ENCODE measurements at regions not wholly inside any gene's neighbourhood (a gene's known extent, or its start where the extent isn't known, plus 50 kb on each side); places are given as distances from the start of the nearest gene placed in this dataset.

DNA sequence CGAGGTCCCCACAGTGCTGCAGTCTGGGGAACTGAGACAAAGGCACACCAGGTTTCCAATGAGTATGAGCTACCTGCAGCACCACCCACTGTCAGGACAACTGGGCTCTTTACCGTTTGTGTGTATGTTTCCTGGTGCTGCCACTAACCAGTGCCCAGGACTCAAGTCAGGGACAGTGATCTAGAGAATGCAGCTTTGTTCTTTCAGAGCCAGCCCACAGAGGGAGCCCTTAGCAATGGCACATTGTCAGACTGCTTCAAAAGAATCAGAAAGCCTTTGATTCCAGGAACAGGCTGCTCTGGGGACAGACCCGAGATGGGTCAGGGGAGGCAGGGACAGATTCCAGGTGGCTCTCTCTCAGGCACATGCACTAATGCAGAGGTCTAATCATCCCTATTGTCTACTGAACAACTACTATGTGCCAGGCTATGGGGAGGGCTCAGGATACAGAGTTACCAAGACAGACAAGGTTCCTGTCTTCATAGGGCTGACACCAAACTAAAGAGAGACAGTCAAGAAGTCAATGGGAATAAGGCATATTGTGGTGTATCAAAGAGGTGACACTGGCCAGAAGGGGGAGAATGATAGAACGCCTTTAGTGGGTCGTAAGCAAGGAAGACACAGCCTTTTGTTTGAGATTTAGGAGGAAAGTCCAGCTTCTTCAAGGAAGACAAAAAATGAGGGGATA is 103.7 kb downstream of the VPREB1 start (continued):
- TF ChIP-seq, protein P1, sequence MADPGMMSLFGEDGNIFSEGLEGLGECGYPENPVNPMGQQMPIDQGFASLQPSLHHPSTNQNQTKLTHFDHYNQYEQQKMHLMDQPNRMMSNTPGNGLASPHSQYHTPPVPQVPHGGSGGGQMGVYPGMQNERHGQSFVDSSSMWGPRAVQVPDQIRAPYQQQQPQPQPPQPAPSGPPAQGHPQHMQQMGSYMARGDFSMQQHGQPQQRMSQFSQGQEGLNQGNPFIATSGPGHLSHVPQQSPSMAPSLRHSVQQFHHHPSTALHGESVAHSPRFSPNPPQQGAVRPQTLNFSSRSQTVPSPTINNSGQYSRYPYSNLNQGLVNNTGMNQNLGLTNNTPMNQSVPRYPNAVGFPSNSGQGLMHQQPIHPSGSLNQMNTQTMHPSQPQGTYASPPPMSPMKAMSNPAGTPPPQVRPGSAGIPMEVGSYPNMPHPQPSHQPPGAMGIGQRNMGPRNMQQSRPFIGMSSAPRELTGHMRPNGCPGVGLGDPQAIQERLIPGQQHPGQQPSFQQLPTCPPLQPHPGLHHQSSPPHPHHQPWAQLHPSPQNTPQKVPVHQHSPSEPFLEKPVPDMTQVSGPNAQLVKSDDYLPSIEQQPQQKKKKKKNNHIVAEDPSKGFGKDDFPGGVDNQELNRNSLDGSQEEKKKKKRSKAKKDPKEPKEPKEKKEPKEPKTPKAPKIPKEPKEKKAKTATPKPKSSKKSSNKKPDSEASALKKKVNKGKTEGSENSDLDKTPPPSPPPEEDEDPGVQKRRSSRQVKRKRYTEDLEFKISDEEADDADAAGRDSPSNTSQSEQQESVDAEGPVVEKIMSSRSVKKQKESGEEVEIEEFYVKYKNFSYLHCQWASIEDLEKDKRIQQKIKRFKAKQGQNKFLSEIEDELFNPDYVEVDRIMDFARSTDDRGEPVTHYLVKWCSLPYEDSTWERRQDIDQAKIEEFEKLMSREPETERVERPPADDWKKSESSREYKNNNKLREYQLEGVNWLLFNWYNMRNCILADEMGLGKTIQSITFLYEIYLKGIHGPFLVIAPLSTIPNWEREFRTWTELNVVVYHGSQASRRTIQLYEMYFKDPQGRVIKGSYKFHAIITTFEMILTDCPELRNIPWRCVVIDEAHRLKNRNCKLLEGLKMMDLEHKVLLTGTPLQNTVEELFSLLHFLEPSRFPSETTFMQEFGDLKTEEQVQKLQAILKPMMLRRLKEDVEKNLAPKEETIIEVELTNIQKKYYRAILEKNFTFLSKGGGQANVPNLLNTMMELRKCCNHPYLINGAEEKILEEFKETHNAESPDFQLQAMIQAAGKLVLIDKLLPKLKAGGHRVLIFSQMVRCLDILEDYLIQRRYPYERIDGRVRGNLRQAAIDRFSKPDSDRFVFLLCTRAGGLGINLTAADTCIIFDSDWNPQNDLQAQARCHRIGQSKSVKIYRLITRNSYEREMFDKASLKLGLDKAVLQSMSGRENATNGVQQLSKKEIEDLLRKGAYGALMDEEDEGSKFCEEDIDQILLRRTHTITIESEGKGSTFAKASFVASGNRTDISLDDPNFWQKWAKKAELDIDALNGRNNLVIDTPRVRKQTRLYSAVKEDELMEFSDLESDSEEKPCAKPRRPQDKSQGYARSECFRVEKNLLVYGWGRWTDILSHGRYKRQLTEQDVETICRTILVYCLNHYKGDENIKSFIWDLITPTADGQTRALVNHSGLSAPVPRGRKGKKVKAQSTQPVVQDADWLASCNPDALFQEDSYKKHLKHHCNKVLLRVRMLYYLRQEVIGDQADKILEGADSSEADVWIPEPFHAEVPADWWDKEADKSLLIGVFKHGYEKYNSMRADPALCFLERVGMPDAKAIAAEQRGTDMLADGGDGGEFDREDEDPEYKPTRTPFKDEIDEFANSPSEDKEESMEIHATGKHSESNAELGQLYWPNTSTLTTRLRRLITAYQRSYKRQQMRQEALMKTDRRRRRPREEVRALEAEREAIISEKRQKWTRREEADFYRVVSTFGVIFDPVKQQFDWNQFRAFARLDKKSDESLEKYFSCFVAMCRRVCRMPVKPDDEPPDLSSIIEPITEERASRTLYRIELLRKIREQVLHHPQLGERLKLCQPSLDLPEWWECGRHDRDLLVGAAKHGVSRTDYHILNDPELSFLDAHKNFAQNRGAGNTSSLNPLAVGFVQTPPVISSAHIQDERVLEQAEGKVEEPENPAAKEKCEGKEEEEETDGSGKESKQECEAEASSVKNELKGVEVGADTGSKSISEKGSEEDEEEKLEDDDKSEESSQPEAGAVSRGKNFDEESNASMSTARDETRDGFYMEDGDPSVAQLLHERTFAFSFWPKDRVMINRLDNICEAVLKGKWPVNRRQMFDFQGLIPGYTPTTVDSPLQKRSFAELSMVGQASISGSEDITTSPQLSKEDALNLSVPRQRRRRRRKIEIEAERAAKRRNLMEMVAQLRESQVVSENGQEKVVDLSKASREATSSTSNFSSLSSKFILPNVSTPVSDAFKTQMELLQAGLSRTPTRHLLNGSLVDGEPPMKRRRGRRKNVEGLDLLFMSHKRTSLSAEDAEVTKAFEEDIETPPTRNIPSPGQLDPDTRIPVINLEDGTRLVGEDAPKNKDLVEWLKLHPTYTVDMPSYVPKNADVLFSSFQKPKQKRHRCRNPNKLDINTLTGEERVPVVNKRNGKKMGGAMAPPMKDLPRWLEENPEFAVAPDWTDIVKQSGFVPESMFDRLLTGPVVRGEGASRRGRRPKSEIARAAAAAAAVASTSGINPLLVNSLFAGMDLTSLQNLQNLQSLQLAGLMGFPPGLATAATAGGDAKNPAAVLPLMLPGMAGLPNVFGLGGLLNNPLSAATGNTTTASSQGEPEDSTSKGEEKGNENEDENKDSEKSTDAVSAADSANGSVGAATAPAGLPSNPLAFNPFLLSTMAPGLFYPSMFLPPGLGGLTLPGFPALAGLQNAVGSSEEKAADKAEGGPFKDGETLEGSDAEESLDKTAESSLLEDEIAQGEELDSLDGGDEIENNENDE (IDR thresholded peaks at IDR 0.05; ENCODE audit: low read depth, low read length), result no peak
- peak in 1 of 2 experiments; percentile 77; a peak in 1 of 4 replicates for TF ChIP-seq MCM7 (IDR thresholded peaks at IDR 0.05)
- no peak for TF ChIP-seq NFE2L1 (tag; IDR thresholded peaks at IDR 0.05; ENCODE audit: borderline replicate concordance, low read depth)
- no peak for TF ChIP-seq CAMTA2 (CRISPR knock-in tag; conservative IDR thresholded peaks at IDR 0.05)
- TF ChIP-seq RUNX1 (IDR thresholded peaks at IDR 0.05; ENCODE audit: low read depth), result 0 out of 2 replicates have a peak, but pooled peaks have one; percentile 20
- TF ChIP-seq KHSRP (IDR thresholded peaks at IDR 0.05), result no peak
- TF ChIP-seq, protein P2, sequence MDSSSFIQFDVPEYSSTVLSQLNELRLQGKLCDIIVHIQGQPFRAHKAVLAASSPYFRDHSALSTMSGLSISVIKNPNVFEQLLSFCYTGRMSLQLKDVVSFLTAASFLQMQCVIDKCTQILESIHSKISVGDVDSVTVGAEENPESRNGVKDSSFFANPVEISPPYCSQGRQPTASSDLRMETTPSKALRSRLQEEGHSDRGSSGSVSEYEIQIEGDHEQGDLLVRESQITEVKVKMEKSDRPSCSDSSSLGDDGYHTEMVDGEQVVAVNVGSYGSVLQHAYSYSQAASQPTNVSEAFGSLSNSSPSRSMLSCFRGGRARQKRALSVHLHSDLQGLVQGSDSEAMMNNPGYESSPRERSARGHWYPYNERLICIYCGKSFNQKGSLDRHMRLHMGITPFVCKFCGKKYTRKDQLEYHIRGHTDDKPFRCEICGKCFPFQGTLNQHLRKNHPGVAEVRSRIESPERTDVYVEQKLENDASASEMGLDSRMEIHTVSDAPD (CRISPR knock-in tag; IDR thresholded peaks at IDR 0.05), result no peak
- TF ChIP-seq ZNF232 (CRISPR knock-in tag; IDR thresholded peaks at IDR 0.05), result 0 out of 2 replicates have a peak, but pooled peaks have one; percentile 8
- TF ChIP-seq SP1 (CRISPR knock-in tag; IDR thresholded peaks at IDR 0.05), result no peak
- TF ChIP-seq PURB (CRISPR knock-in tag; IDR thresholded peaks at IDR 0.05; ENCODE audit: low read depth), result no peak
- TF ChIP-seq PTRF (tag; IDR thresholded peaks at IDR 0.05), result no peak
- no peak for TF ChIP-seq BRD9 (IDR thresholded peaks at IDR 0.05; ENCODE audit: low read depth, partially characterized antibody)
- no peak for TF ChIP-seq TRIM24 (IDR thresholded peaks at IDR 0.05)
- TF ChIP-seq, protein P3, sequence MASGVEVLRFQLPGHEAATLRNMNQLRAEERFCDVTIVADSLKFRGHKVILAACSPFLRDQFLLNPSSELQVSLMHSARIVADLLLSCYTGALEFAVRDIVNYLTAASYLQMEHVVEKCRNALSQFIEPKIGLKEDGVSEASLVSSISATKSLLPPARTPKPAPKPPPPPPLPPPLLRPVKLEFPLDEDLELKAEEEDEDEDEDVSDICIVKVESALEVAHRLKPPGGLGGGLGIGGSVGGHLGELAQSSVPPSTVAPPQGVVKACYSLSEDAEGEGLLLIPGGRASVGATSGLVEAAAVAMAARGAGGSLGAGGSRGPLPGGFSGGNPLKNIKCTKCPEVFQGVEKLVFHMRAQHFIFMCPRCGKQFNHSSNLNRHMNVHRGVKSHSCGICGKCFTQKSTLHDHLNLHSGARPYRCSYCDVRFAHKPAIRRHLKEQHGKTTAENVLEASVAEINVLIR (CRISPR knock-in tag; IDR thresholded peaks at IDR 0.05), result no peak
- TF ChIP-seq CTBP1 (IDR thresholded peaks at IDR 0.05; ENCODE audit: borderline replicate concordance), result peak; percentile 9; the same call in 1 of the 2 replicates
- TF ChIP-seq PHB (CRISPR knock-in tag; IDR thresholded peaks at IDR 0.05), result no peak
- 0 out of 2 replicates have a peak, but pooled peaks have one; percentile 23 for TF ChIP-seq ZNF41 (CRISPR knock-in tag; conservative IDR thresholded peaks at IDR 0.05)
